ENCODE measurements at regions not wholly inside any gene's neighbourhood (a gene's known extent, or its start where the extent isn't known, plus 50 kb on each side); places are given as distances from the start of the nearest gene placed in this dataset.

GRCh38 chr2:200063155-200063554 lies 107.8 kb downstream of the MAIP1 start:
- no peaks in the 10 kb centered on the region for H3K9me3 ChIP-seq (ENCODE audit: insufficient read depth, low read depth, low read length)
- no peaks in the 10 kb centered on the region for H3K27me3 ChIP-seq (ENCODE audit: insufficient read depth, low read length)
- H3K4me3 ChIP-seq (ENCODE audit: low read length): no peak overlapping the region
- H3K9ac ChIP-seq (ENCODE audit: low read depth, low read length): no peak overlapping the region
- H3K27ac ChIP-seq (ENCODE audit: low read length): no peak overlapping the region
- no peaks in the 10 kb centered on the region for H3K36me3 ChIP-seq (ENCODE audit: insufficient read depth, low read depth, low read length)
- H3K4me1 ChIP-seq (ENCODE audit: insufficient read depth, low read length): no peaks in the 10 kb centered on the region; the same call in 1 of the 2 replicates

- Histone ChIP-seq H3K9ac (ENCODE audit: low read depth, low read length) (no peak overlapping the region), H3K27me3 (ENCODE audit: insufficient read depth, low read length) (no peaks in the 10 kb centered on the region), H3K27ac (ENCODE audit: low read length) (no peak overlapping the region), H3K4me3 (ENCODE audit: low read length) (no peak overlapping the region), H3K9me3 (ENCODE audit: insufficient read depth, low read depth, low read length) (no peaks in the 10 kb centered on the region), H3K4me1 (ENCODE audit: insufficient read depth, low read length) (no peaks in the 10 kb centered on the region; the same call in 1 of the 2 replicates), H3K36me3 (ENCODE audit: insufficient read depth, low read depth, low read length) (no peaks in the 10 kb centered on the region)
Observed at GRCh38 chr2:200064879-200065278, 109.5 kb downstream of the MAIP1 start.

- Histone ChIP-seq H3K36me3 (ENCODE audit: insufficient read depth, low read depth, low read length) (no peaks in the 10 kb centered on the region), H3K4me3 (ENCODE audit: low read length) (no peak overlapping the region), H3K27me3 (ENCODE audit: insufficient read depth, low read length) (no peaks in the 10 kb centered on the region), H3K4me1 (ENCODE audit: insufficient read depth, low read length) (no peaks in the 10 kb centered on the region; the same call in 1 of the 2 replicates), H3K9me3 (ENCODE audit: insufficient read depth, low read depth, low read length) (no peaks in the 10 kb centered on the region), H3K9ac (ENCODE audit: low read depth, low read length) (no peak overlapping the region), H3K27ac (ENCODE audit: low read length) (no peak overlapping the region)
Observed at GRCh38 chr2:200065477-200065876, 110.1 kb downstream of the MAIP1 start.

- H3K9ac ChIP-seq (ENCODE audit: low read depth, low read length): no peak overlapping the region
- no peaks in the 10 kb centered on the region for H3K27me3 ChIP-seq (ENCODE audit: insufficient read depth, low read length)
- H3K27ac ChIP-seq (ENCODE audit: low read length): no peak overlapping the region
- no peaks in the 10 kb centered on the region for H3K9me3 ChIP-seq (ENCODE audit: insufficient read depth, low read depth, low read length)
- no peak overlapping the region for H3K4me3 ChIP-seq (ENCODE audit: low read length)
- H3K36me3 ChIP-seq (ENCODE audit: insufficient read depth, low read depth, low read length): no peaks in the 10 kb centered on the region
- H3K4me1 ChIP-seq (ENCODE audit: insufficient read depth, low read length): no peaks in the 10 kb centered on the region; the same call in 1 of the 2 replicates
Observed at GRCh38 chr2:200066417-200066816, 111.0 kb downstream of the MAIP1 start.

GRCh38 chr2:200068642-200069041 lies 113.3 kb downstream of the MAIP1 start:
- Histone ChIP-seq H3K27me3 (ENCODE audit: insufficient read depth, low read length) (no peaks in the 10 kb centered on the region), H3K9me3 (ENCODE audit: insufficient read depth, low read depth, low read length) (no peaks in the 10 kb centered on the region), H3K9ac (ENCODE audit: low read depth, low read length) (no peak overlapping the region), H3K4me1 (ENCODE audit: insufficient read depth, low read length) (no peaks in the 10 kb centered on the region; the same call in 1 of the 2 replicates), H3K36me3 (ENCODE audit: insufficient read depth, low read depth, low read length) (no peaks in the 10 kb centered on the region), H3K4me3 (ENCODE audit: low read length) (no peak overlapping the region), H3K27ac (ENCODE audit: low read length) (no peak overlapping the region)

- Histone ChIP-seq H3K9me3 (ENCODE audit: insufficient read depth, low read depth, low read length) (no peaks in the 10 kb centered on the region), H3K4me1 (ENCODE audit: insufficient read depth, low read length) (0 out of 2 replicates have a peak, but pooled peaks cover 4% of the 10 kb centered on the region), H3K4me3 (ENCODE audit: low read length) (no peak overlapping the region), H3K9ac (ENCODE audit: low read depth, low read length) (no peak overlapping the region), H3K27ac (ENCODE audit: low read length) (no peak overlapping the region), H3K27me3 (ENCODE audit: insufficient read depth, low read length) (no peaks in the 10 kb centered on the region), H3K36me3 (ENCODE audit: insufficient read depth, low read depth, low read length) (no peaks in the 10 kb centered on the region)
Observed at GRCh38 chr2:200077210-200077650, 121.8 kb downstream of the MAIP1 start.

GRCh38 chr2:200077838-200078237 lies 122.5 kb downstream of the MAIP1 start:
- H3K27ac ChIP-seq (ENCODE audit: low read length): no peak overlapping the region
- H3K9ac ChIP-seq (ENCODE audit: low read depth, low read length): no peak overlapping the region

GRCh38 chr2:200079356-200079755 lies 124.0 kb downstream of the MAIP1 start:
- H3K9me3 ChIP-seq (ENCODE audit: insufficient read depth, low read depth, low read length): no peaks in the 10 kb centered on the region
- H3K36me3 ChIP-seq (ENCODE audit: insufficient read depth, low read depth, low read length): no peaks in the 10 kb centered on the region
- no peaks in the 10 kb centered on the region for H3K27me3 ChIP-seq (ENCODE audit: insufficient read depth, low read length)
- no peak overlapping the region for H3K4me3 ChIP-seq (ENCODE audit: low read length)
- H3K27ac ChIP-seq (ENCODE audit: low read length): no peak overlapping the region
- H3K4me1 ChIP-seq (ENCODE audit: insufficient read depth, low read length): 0 out of 2 replicates have a peak, but pooled peaks cover 4% of the 10 kb centered on the region
- no peak overlapping the region for H3K9ac ChIP-seq (ENCODE audit: low read depth, low read length)

More at GRCh38 chr2:200077838-200078237, 122.5 kb downstream of the MAIP1 start:
- H3K4me3 ChIP-seq (ENCODE audit: low read length): no peak overlapping the region
- H3K4me1 ChIP-seq (ENCODE audit: insufficient read depth, low read length): 0 out of 2 replicates have a peak, but pooled peaks cover 4% of the 10 kb centered on the region
- H3K27me3 ChIP-seq (ENCODE audit: insufficient read depth, low read length): no peaks in the 10 kb centered on the region
- H3K9me3 ChIP-seq (ENCODE audit: insufficient read depth, low read depth, low read length): no peaks in the 10 kb centered on the region
- H3K36me3 ChIP-seq (ENCODE audit: insufficient read depth, low read depth, low read length): no peaks in the 10 kb centered on the region

GRCh38 chr2:200081236-200081635 lies 125.9 kb downstream of the MAIP1 start:
- H3K4me1 ChIP-seq (ENCODE audit: insufficient read depth, low read length): 0 out of 2 replicates have a peak, but pooled peaks cover 4% of the 10 kb centered on the region
- no peak overlapping the region for H3K27ac ChIP-seq (ENCODE audit: low read length)
- no peak overlapping the region for H3K9ac ChIP-seq (ENCODE audit: low read depth, low read length)

GRCh38 chr2:200081811-200082210 lies 126.4 kb downstream of the MAIP1 start:
- H3K9me3 ChIP-seq (ENCODE audit: insufficient read depth, low read depth, low read length): no peaks in the 10 kb centered on the region
- no peaks in the 10 kb centered on the region for H3K27me3 ChIP-seq (ENCODE audit: insufficient read depth, low read length)
- H3K36me3 ChIP-seq (ENCODE audit: insufficient read depth, low read depth, low read length): no peaks in the 10 kb centered on the region
- no peak overlapping the region for H3K4me3 ChIP-seq (ENCODE audit: low read length)
- no peak overlapping the region for H3K27ac ChIP-seq (ENCODE audit: low read length)
- H3K4me1 ChIP-seq (ENCODE audit: insufficient read depth, low read length): 0 out of 2 replicates have a peak, but pooled peaks cover 4% of the 10 kb centered on the region
- no peak overlapping the region for H3K9ac ChIP-seq (ENCODE audit: low read depth, low read length)

More at GRCh38 chr2:200081236-200081635, 125.9 kb downstream of the MAIP1 start:
- Histone ChIP-seq H3K4me3 (ENCODE audit: low read length) (no peak overlapping the region), H3K36me3 (ENCODE audit: insufficient read depth, low read depth, low read length) (no peaks in the 10 kb centered on the region), H3K9me3 (ENCODE audit: insufficient read depth, low read depth, low read length) (no peaks in the 10 kb centered on the region), H3K27me3 (ENCODE audit: insufficient read depth, low read length) (no peaks in the 10 kb centered on the region)

GRCh38 chr2:200084036-200084435 lies 128.7 kb downstream of the MAIP1 start:
- Histone ChIP-seq H3K9ac (ENCODE audit: low read depth, low read length) (no peak overlapping the region), H3K4me3 (ENCODE audit: low read length) (no peak overlapping the region), H3K27me3 (ENCODE audit: insufficient read depth, low read length) (no peaks in the 10 kb centered on the region), H3K4me1 (ENCODE audit: insufficient read depth, low read length) (peaks cover 8% of the 10 kb centered on the region; the same call in 1 of the 2 replicates), H3K36me3 (ENCODE audit: insufficient read depth, low read depth, low read length) (no peaks in the 10 kb centered on the region), H3K9me3 (ENCODE audit: insufficient read depth, low read depth, low read length) (no peaks in the 10 kb centered on the region), H3K27ac (ENCODE audit: low read length) (no peak overlapping the region)

- no peaks in the 10 kb centered on the region for H3K9me3 ChIP-seq (ENCODE audit: insufficient read depth, low read depth, low read length)
- H3K4me3 ChIP-seq (ENCODE audit: low read length): no peak overlapping the region
- H3K27ac ChIP-seq (ENCODE audit: low read length): no peak overlapping the region
- H3K36me3 ChIP-seq (ENCODE audit: insufficient read depth, low read depth, low read length): no peaks in the 10 kb centered on the region
- no peaks in the 10 kb centered on the region for H3K27me3 ChIP-seq (ENCODE audit: insufficient read depth, low read length)
- H3K9ac ChIP-seq (ENCODE audit: low read depth, low read length): no peak overlapping the region
- H3K4me1 ChIP-seq (ENCODE audit: insufficient read depth, low read length): peaks cover 23% of the 10 kb centered on the region; the same call in 1 of the 2 replicates
Observed at GRCh38 chr2:200086911-200087310, 131.5 kb downstream of the MAIP1 start.

All from iPS-20b (cell line).